ENCODE measurements at regions not wholly inside any gene's neighbourhood (a gene's known extent, or its start where the extent isn't known, plus 50 kb on each side); places are given as distances from the start of the nearest gene placed in this dataset.

- TF ChIP-seq RAD21 (IDR thresholded peaks at IDR 0.05; ENCODE audit: low read length) (no peak), MAZ (IDR thresholded peaks at IDR 0.05; ENCODE audit: borderline replicate concordance, low read depth, low read length) (no peak)
- H4K8ac ChIP-seq (ENCODE audit: low read depth in 2 of 2, low read length in 2 of 2) = no peak overlapping the region
- ATAC-seq (ENCODE audit: low read depth) (no peak), DNase-seq (no peak)
- H2AK9ac ChIP-seq (replicated peaks; ENCODE audit: low read depth, low read length, poor library complexity) = no peak overlapping the region
- intact Hi-C loops (cut with micrococcal nuclease) = loop anchor here (10.0 kb wide), 1 partner anchor 1186 kb away; no protein-coding TSS in a partner anchor
- no peak overlapping the region for H4K91ac ChIP-seq (ENCODE audit: insufficient read depth, low read depth, low read length)
- H3K27ac ChIP-seq (ENCODE audit: insufficient read depth, low read length) = no peak overlapping the region
- no peak overlapping the region for H3K4me3 ChIP-seq (ENCODE audit: insufficient read depth, low read depth, low read length)
- no peak overlapping the region for H3K4me2 ChIP-seq (ENCODE audit: low read depth, low read length)
- H2BK20ac ChIP-seq (ENCODE audit: low read depth, low read length) = no peak overlapping the region
- no CpG with 5 or more reads among the region's 7 CpGs for WGBS, 2 experiments (ENCODE audit: extremely low coverage in 2 of 2, insufficient read length in 1 of 2)
- H2AFZ ChIP-seq (replicated peaks; ENCODE audit: low read length, poor library complexity) = no peak overlapping the region
- no peak overlapping the region for H2BK15ac ChIP-seq (ENCODE audit: low read depth, low read length)
- in situ Hi-C loops (cut with MboI; ENCODE audit: low sequenced_read_pairs) = no loop called here
- H3K79me1 ChIP-seq (ENCODE audit: low read depth in 1 of 2, low read length in 2 of 2) = no peaks in the 10 kb centered on the region
- H3K36me3 ChIP-seq (ENCODE audit: control insufficient read depth, insufficient read depth, low read length) = no peaks in the 10 kb centered on the region
- H3K4me1 ChIP-seq (ENCODE audit: control insufficient read depth, insufficient read depth, low read length) = no peaks in the 10 kb centered on the region
- no peak overlapping the region for H2AK5ac ChIP-seq (ENCODE audit: low read depth, low read length)
- no peak overlapping the region for H3K9ac ChIP-seq (ENCODE audit: low read depth, low read length)
- H2BK5ac ChIP-seq (ENCODE audit: low read depth, low read length, poor library complexity, severe bottlenecking) = no peak overlapping the region
- H3K23ac ChIP-seq (ENCODE audit: low read depth, low read length) = no peak overlapping the region
- 0 out of 2 replicates have a peak, but pooled peaks cover 3% of the 10 kb centered on the region for H3K9me3 ChIP-seq (ENCODE audit: control insufficient read depth, insufficient read depth, low read length)
- no peaks in the 10 kb centered on the region for H4K20me1 ChIP-seq (ENCODE audit: insufficient read depth, low read length)
- peaks cover 2% of the 10 kb centered on the region; the same call in 1 of the 2 replicates for H3K27me3 ChIP-seq (ENCODE audit: control insufficient read depth, insufficient read depth, low read length)
- dilution Hi-C loops (cut with HindIII; ENCODE audit: low sequenced_read_pairs, unreplicated experiment) = no loop called here
- no TSS peak for BruUV-seq (replicated peaks)
- H3K9me1 ChIP-seq (ENCODE audit: insufficient read depth, low read length) = no peaks in the 10 kb centered on the region
- no peak overlapping the region for H3K14ac ChIP-seq (replicated peaks; ENCODE audit: low read depth, low read length)
- no peak overlapping the region for H4K5ac ChIP-seq (ENCODE audit: low read depth, low read length)
- CTCF ChIA-PET = no interaction called here
- POLR2A ChIA-PET (ENCODE audit: unreplicated experiment) = no interaction called here
- no peak overlapping the region for H3K56ac ChIP-seq (ENCODE audit: extremely low read depth, insufficient read depth, low read length)
- H3K18ac ChIP-seq (ENCODE audit: low read depth, low read length) = no peak overlapping the region
- H2BK120ac ChIP-seq (ENCODE audit: low read depth, low read length) = no peak overlapping the region
- H3K4ac ChIP-seq (ENCODE audit: low read depth, low read length) = no peak overlapping the region
Measured at GRCh38 chrX:93420525-93421082, 252.8 kb downstream of the NAP1L3 start.

Measured in IMR-90 (cell line).